ENCODE measurements at regions not wholly inside any gene's neighbourhood (a gene's known extent, or its start where the extent isn't known, plus 50 kb on each side); places are given as distances from the start of the nearest gene placed in this dataset.
A peak's percentile ranks its signal among the peaks of the same experiment; 100 is the strongest.

GRCh38 chr9:90016272-90016671 lies 411.5 kb downstream of the GADD45G start:
- Histone ChIP-seq H3K79me1 (ENCODE audit: low read depth, low read length) (no peaks in the 10 kb centered on the region), H3K4ac (replicated peaks; ENCODE audit: insufficient read length, low read depth, low read length) (no peak overlapping the region), H3K18ac (ENCODE audit: extremely low read depth, low read length) (no peak overlapping the region), H2AFZ (ENCODE audit: low read length) (no peak overlapping the region), H4K5ac (ENCODE audit: insufficient read length, low read depth, low read length) (no peak overlapping the region), H2BK12ac (ENCODE audit: low read depth, low read length) (no peak overlapping the region), H3K4me2 (ENCODE audit: insufficient read depth in 1 of 2, low read depth in 2 of 2, low read length in 2 of 2) (no peak overlapping the region), H3K14ac (ENCODE audit: insufficient read length) (no peak overlapping the region), H2BK5ac (ENCODE audit: low read depth, low read length) (no peak overlapping the region), H3K36me3 (ENCODE audit: control insufficient read depth in 2 of 4, insufficient read depth in 4 of 4, low read length in 3 of 4) (no peaks in the 10 kb centered on the region), H3K4me3 (ENCODE audit: extremely low read depth in 1 of 4, insufficient read depth in 2 of 4, low read depth in 3 of 4, low read length in 4 of 4) (no peak overlapping the region), H3K9ac (replicated peaks in 1 of 4; ENCODE audit: extremely low read depth in 1 of 4, low read depth in 3 of 4, low read length in 3 of 4) (no peak overlapping the region), H3K4me1 (replicated peaks in 1 of 4; ENCODE audit: control insufficient read depth in 3 of 4, insufficient read depth in 4 of 4, low read length in 3 of 4) (no peaks in the 10 kb centered on the region), H2BK20ac (ENCODE audit: low read length) (0 out of 2 replicates have a peak overlapping the region, but pooled peaks have one; percentile 43), H3K23ac (ENCODE audit: insufficient read length) (no peak overlapping the region), H4K8ac (ENCODE audit: extremely low read depth, insufficient read depth, low read length) (no peak overlapping the region), H2AK5ac (ENCODE audit: low read depth, low read length) (no peak overlapping the region), H3K27me3 (replicated peaks in 1 of 4; ENCODE audit: control insufficient read depth in 3 of 4, extremely low read depth in 1 of 4, insufficient read depth in 3 of 4, low read length in 3 of 4) (no peaks in the 10 kb centered on the region), H2BK15ac (ENCODE audit: low read length) (no peak overlapping the region), H3K9me3 (ENCODE audit: insufficient read depth in 2 of 2, low read depth in 1 of 2, low read length in 1 of 2) (no peaks in the 10 kb centered on the region), H3K79me2 (ENCODE audit: control insufficient read depth in 1 of 2, insufficient read depth in 2 of 2, low read length in 2 of 2) (no peaks in the 10 kb centered on the region), H3K23me2 (ENCODE audit: low read depth, low read length) (no peaks in the 10 kb centered on the region), H4K20me1 (replicated peaks in 1 of 2; ENCODE audit: control insufficient read depth in 1 of 2, insufficient read depth in 2 of 2, low read length in 2 of 2) (no peaks in the 10 kb centered on the region), H4K91ac (replicated peaks; ENCODE audit: insufficient read length, low read length) (no peak overlapping the region), H3K56ac (replicated peaks; ENCODE audit: insufficient read length, low read depth, low read length) (no peak overlapping the region), H2BK120ac (replicated peaks; ENCODE audit: low read depth, low read length) (no peak overlapping the region), H3K27ac (ENCODE audit: low read depth, low read length) (no peak overlapping the region)
- ChIA-PET CTCF (ENCODE audit: partially characterized antibody) (interaction anchor here (1.3 to 1.7 kb wide), 5 partner anchors 9 to 84 kb away, joined by 3 to 5 read pairs (median 4); no protein-coding TSS in a partner anchor), POLR2A (ENCODE audit: partially characterized antibody) (no interaction called here)
- no peak for TF ChIP-seq RBBP5 (IDR thresholded peaks at IDR 0.05; ENCODE audit: borderline replicate concordance, low read depth, low read length)
- TF ChIP-seq, protein P1, sequence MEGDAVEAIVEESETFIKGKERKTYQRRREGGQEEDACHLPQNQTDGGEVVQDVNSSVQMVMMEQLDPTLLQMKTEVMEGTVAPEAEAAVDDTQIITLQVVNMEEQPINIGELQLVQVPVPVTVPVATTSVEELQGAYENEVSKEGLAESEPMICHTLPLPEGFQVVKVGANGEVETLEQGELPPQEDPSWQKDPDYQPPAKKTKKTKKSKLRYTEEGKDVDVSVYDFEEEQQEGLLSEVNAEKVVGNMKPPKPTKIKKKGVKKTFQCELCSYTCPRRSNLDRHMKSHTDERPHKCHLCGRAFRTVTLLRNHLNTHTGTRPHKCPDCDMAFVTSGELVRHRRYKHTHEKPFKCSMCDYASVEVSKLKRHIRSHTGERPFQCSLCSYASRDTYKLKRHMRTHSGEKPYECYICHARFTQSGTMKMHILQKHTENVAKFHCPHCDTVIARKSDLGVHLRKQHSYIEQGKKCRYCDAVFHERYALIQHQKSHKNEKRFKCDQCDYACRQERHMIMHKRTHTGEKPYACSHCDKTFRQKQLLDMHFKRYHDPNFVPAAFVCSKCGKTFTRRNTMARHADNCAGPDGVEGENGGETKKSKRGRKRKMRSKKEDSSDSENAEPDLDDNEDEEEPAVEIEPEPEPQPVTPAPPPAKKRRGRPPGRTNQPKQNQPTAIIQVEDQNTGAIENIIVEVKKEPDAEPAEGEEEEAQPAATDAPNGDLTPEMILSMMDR (IDR thresholded peaks at IDR 0.05; ENCODE audit: control extremely low read depth in 1 of 3, insufficient read depth in 1 of 3, low read depth in 1 of 3, low read length in 3 of 3), result no peak
- no peak for DNase-seq (ENCODE audit: low read depth in 1 of 2, low spot score in 2 of 2)
- WGBS, 2 experiments (ENCODE audit: extremely low coverage in 1 of 2, insufficient coverage in 1 of 2, insufficient read length in 1 of 2, insufficient replicate concordance in 2 of 2, low coverage in 1 of 2, low lambda C conversion rate in 2 of 2, missing lambda C conversion rate in 1 of 2), result 86% methylated on average over 1 of the region's 1 CpG; no CpG with 5 or more reads in 1 of the 2 experiments
- no peak for FAIRE-seq

All from H1 (cell line).